Progenitor cell of endocrine pancreas (in vitro differentiated cells): ENCODE measurements at regions not wholly inside any gene's neighbourhood (a gene's known extent, or its start where the extent isn't known, plus 50 kb on each side); places are given as distances from the start of the nearest gene placed in this dataset.

ENCODE experiments used
- DNase-seq: peaks from one replicate; pipeline ENCODE4 v3.0.0; 2021; ENCODE audit warnings: low spot score; ENCODE audit not compliant: unreplicated experiment
- H3K27ac Mint-ChIP-seq: 2 replicates; pipeline ENCODE4 v1.8.0; 2021; ENCODE audit warnings: mild to moderate bottlenecking, moderate library complexity, mixed read lengths
- H3K27me3 Mint-ChIP-seq: 2 replicates; pipeline ENCODE4 v1.8.0; 2021; ENCODE audit warnings: mixed read lengths
- H3K36me3 Mint-ChIP-seq: 2 replicates; pipeline ENCODE4 v1.8.0; 2022; ENCODE audit warnings: mixed read lengths; ENCODE audit not compliant: insufficient read depth
- H3K4me1 Mint-ChIP-seq: 2 replicates; pipeline ENCODE4 v1.8.0; 2021; ENCODE audit warnings: low read depth, mixed read lengths
- H3K4me3 Mint-ChIP-seq: 2 replicates; pipeline ENCODE4 v1.8.0; 2021; ENCODE audit warnings: low read depth, mild to moderate bottlenecking, moderate library complexity, mixed read lengths
- H3K9me3 Mint-ChIP-seq: 2 replicates; pipeline ENCODE4 v1.8.0; 2021; ENCODE audit warnings: low read depth, mixed read lengths
- TF ChIP-seq, protein P1 (sequence below): fragments of 200-600 bp; sonication (generic); IDR thresholded peaks from one replicate; pipeline ENCODE4 v1.5.0; 2021; ENCODE audit warnings: antibody characterized with exemption, mild to moderate bottlenecking; ENCODE audit not compliant: unreplicated experiment

DNA sequence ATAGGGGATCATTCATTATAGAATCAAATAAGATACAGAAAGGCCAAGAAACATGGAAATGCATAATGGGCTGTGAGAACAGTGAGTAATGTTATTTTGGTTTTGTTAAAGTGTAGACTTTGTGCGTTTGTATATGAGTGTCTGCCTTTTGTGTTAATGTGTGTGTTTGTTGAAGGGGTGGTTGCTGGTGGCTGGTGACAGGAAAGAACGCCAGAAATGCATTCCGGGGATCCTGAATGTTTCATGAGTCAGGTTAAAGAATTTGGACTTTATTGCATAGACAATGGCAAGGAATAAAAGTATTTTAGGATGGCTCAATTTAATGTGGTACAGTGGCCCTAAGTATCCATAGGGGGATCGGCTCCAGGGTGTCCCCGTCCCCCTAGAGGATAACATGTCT is 1228.9 kb downstream of the PCDH7 start:
- Mint-ChIP-seq H3K36me3 (no peaks in the 10 kb centered on the region), H3K27me3 (no peaks in the 10 kb centered on the region), H3K27ac (no peak overlapping the region), H3K9me3 (no peaks in the 10 kb centered on the region), H3K4me3 (no peak overlapping the region), H3K4me1 (no peaks in the 10 kb centered on the region)
- TF ChIP-seq, protein P1, sequence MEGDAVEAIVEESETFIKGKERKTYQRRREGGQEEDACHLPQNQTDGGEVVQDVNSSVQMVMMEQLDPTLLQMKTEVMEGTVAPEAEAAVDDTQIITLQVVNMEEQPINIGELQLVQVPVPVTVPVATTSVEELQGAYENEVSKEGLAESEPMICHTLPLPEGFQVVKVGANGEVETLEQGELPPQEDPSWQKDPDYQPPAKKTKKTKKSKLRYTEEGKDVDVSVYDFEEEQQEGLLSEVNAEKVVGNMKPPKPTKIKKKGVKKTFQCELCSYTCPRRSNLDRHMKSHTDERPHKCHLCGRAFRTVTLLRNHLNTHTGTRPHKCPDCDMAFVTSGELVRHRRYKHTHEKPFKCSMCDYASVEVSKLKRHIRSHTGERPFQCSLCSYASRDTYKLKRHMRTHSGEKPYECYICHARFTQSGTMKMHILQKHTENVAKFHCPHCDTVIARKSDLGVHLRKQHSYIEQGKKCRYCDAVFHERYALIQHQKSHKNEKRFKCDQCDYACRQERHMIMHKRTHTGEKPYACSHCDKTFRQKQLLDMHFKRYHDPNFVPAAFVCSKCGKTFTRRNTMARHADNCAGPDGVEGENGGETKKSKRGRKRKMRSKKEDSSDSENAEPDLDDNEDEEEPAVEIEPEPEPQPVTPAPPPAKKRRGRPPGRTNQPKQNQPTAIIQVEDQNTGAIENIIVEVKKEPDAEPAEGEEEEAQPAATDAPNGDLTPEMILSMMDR: no peak
- no peak for DNase-seq

- Mint-ChIP-seq H3K27me3 (no peaks in the 10 kb centered on the region), H3K36me3 (no peaks in the 10 kb centered on the region), H3K4me3 (no peak overlapping the region), H3K4me1 (no peaks in the 10 kb centered on the region), H3K9me3 (no peaks in the 10 kb centered on the region), H3K27ac (no peak overlapping the region)
- TF ChIP-seq, protein P1: no peak
- no peak for DNase-seq
Observed at GRCh38 chr4:31955346-31955745, 1235.2 kb downstream of the PCDH7 start.

GRCh38 chr4:31959972-31960371 is 1239.8 kb downstream of the PCDH7 start:
- no peak for DNase-seq
- TF ChIP-seq, protein P1: no peak
- Mint-ChIP-seq H3K27ac (no peak overlapping the region), H3K4me1 (no peaks in the 10 kb centered on the region), H3K27me3 (no peaks in the 10 kb centered on the region), H3K36me3 (no peaks in the 10 kb centered on the region), H3K4me3 (no peak overlapping the region), H3K9me3 (no peaks in the 10 kb centered on the region)

- Mint-ChIP-seq H3K27me3 (no peaks in the 10 kb centered on the region), H3K9me3 (no peaks in the 10 kb centered on the region), H3K4me1 (no peaks in the 10 kb centered on the region), H3K27ac (no peak overlapping the region), H3K36me3 (no peaks in the 10 kb centered on the region), H3K4me3 (no peak overlapping the region)
- DNase-seq: no peak
- TF ChIP-seq, protein P1: no peak
Observed at GRCh38 chr4:31964685-31965084, 1244.5 kb downstream of the PCDH7 start.

DNA sequence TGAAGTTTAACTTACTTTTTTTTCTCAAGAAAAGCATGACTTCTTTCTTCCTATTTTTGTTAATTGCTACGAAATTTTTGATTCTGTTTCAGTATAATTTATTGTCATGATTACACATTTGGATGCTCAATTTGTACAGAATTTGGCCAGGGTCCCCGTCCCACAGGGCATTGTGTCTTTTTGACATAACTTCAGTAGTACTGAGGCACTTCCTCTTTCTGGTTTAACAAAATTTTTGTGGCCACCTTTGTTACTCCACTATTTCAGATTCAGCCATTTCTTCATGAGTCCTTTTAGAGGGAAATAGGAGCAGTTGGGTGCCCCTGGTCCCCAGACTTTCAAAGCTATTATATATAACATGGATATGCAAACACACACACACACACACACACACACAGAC is 1248.7 kb downstream of the PCDH7 start:
- DNase-seq: no peak
- no peaks in the 10 kb centered on the region for H3K9me3 Mint-ChIP-seq
- no peaks in the 10 kb centered on the region for H3K4me1 Mint-ChIP-seq
- no peaks in the 10 kb centered on the region for H3K27me3 Mint-ChIP-seq
- H3K4me3 Mint-ChIP-seq: no peak overlapping the region
- TF ChIP-seq, protein P1: no peak
- no peak overlapping the region for H3K27ac Mint-ChIP-seq
- no peaks in the 10 kb centered on the region for H3K36me3 Mint-ChIP-seq
